Breast epithelium (tissue), 3 donors: ENCODE measurements at regions not wholly inside any gene's neighbourhood (a gene's known extent, or its start where the extent isn't known, plus 50 kb on each side); places are given as distances from the start of the nearest gene placed in this dataset.

Experiments used
- CTCF ChIP-seq, 3 donors: fragments of 450-650 bp; IDR thresholded peaks; one replicate each; pipeline ENCODE4 v1.5.1; 2016 to 2017; ENCODE audit warnings: antibody characterized with exemption in 3 of 3, mild to moderate bottlenecking in 3 of 3, moderate library complexity in 3 of 3
- POLR2AphosphoS5 ChIP-seq, 3 donors: sonication (generic); formaldehyde crosslinking; IDR thresholded peaks; one replicate each; pipeline ENCODE4 v1.6.1; 2017; ENCODE audit warnings: antibody characterized with exemption in 3 of 3

- TF ChIP-seq CTCF (IDR thresholded peaks at IDR 0.05), result no peak
- no peak for TF ChIP-seq POLR2AphosphoS5 (IDR thresholded peaks at IDR 0.05)
These were observed 62.2 kb upstream of the ATP1B1 start for GRCh38 chr1:169044296-169044695.
